Activated CD8-positive, alpha-beta memory T cell treated with anti-CD3 and anti-CD28 coated beads, Interleukin-2, amount 10 ng/mL, durations not matched to agents 7 days and 5 days (primary cell): ENCODE measurements at regions not wholly inside any gene's neighbourhood (a gene's known extent, or its start where the extent isn't known, plus 50 kb on each side); places are given as distances from the start of the nearest gene placed in this dataset.

Experiments used
- ATAC-seq: fragments of 150-1000 bp; cut with Tn5 transposase; one replicate; pipeline ENCODE4 v1.10.0; 2021; ENCODE audit warnings: moderate library complexity
- CTCF ChIA-PET: fragments of 350-600 bp; sonication (Branson Sonifier 250); formaldehyde crosslinking; loops from one replicate; lab custom pipeline; 2021; ENCODE audit warnings: antibody characterized with exemption; lab: Charles Lee
- DNase-seq: peaks from one replicate; pipeline ENCODE4 v3.0.0-alpha.2; 2020
- H3K27ac Mint-ChIP-seq: one replicate; pipeline ENCODE4 v1.8.0; 2021; ENCODE audit warnings: mild to moderate bottlenecking, mixed read lengths
- H3K27me3 Mint-ChIP-seq: one replicate; pipeline ENCODE4 v1.8.0; 2021; ENCODE audit warnings: mixed read lengths
- H3K36me3 Mint-ChIP-seq: one replicate; pipeline ENCODE4 v1.8.0; 2021; ENCODE audit warnings: mild to moderate bottlenecking, mixed read lengths
- H3K4me1 Mint-ChIP-seq: one replicate; pipeline ENCODE4 v1.8.0; 2021; ENCODE audit warnings: mixed read lengths
- H3K4me3 Mint-ChIP-seq: one replicate; pipeline ENCODE4 v1.8.0; 2021; ENCODE audit warnings: mild to moderate bottlenecking, moderate library complexity, mixed read lengths
- H3K9me3 Mint-ChIP-seq: one replicate; pipeline ENCODE4 v1.8.0; 2022; ENCODE audit warnings: low read depth, mixed read lengths

- ATAC-seq (no peak), DNase-seq (no peak)
- H3K27ac Mint-ChIP-seq = no peak overlapping the region
- CTCF ChIA-PET = no interaction called here
- H3K4me3 Mint-ChIP-seq = no peak overlapping the region
- no peaks in the 10 kb centered on the region for H3K4me1 Mint-ChIP-seq
- no peaks in the 10 kb centered on the region for H3K36me3 Mint-ChIP-seq
- no peaks in the 10 kb centered on the region for H3K27me3 Mint-ChIP-seq
- H3K9me3 Mint-ChIP-seq = no peaks in the 10 kb centered on the region
These were observed 49.8 kb downstream of the PLCE1 start for GRCh38 chr10:94043431-94043990.

GRCh38 chr10:94046098-94046497 is 52.4 kb downstream of the PLCE1 start:
- CTCF ChIA-PET = no interaction called here
- Mint-ChIP-seq H3K4me3 (no peak overlapping the region), H3K27ac (no peak overlapping the region), H3K4me1 (no peaks in the 10 kb centered on the region), H3K9me3 (no peaks in the 10 kb centered on the region), H3K36me3 (no peaks in the 10 kb centered on the region), H3K27me3 (no peaks in the 10 kb centered on the region)
- ATAC-seq = no peak
- no peak for DNase-seq

- ATAC-seq (no peak), DNase-seq (no peak)
- no peaks in the 10 kb centered on the region for H3K9me3 Mint-ChIP-seq
- H3K27ac Mint-ChIP-seq = no peak overlapping the region
- H3K4me1 Mint-ChIP-seq = no peaks in the 10 kb centered on the region
- CTCF ChIA-PET = no interaction called here
- no peaks in the 10 kb centered on the region for H3K27me3 Mint-ChIP-seq
- no peak overlapping the region for H3K4me3 Mint-ChIP-seq
- no peaks in the 10 kb centered on the region for H3K36me3 Mint-ChIP-seq
These were observed 53.6 kb downstream of the PLCE1 start for GRCh38 chr10:94047293-94047692.

GRCh38 chr10:94049911-94050310 is 56.2 kb downstream of the PLCE1 start:
- CTCF ChIA-PET = no interaction called here

GRCh38 chr10:94052281-94052680 is 58.5 kb downstream of the PLCE1 start:
- H3K27ac Mint-ChIP-seq = no peak overlapping the region
- ATAC-seq (no peak), DNase-seq (no peak)
- no peaks in the 10 kb centered on the region for H3K4me1 Mint-ChIP-seq
- H3K36me3 Mint-ChIP-seq = no peaks in the 10 kb centered on the region
- H3K4me3 Mint-ChIP-seq = no peak overlapping the region
- no peaks in the 10 kb centered on the region for H3K27me3 Mint-ChIP-seq
- no peaks in the 10 kb centered on the region for H3K9me3 Mint-ChIP-seq
- CTCF ChIA-PET = no interaction called here

More at GRCh38 chr10:94049911-94050310, 56.2 kb downstream of the PLCE1 start:
- DNase-seq (no peak), ATAC-seq (no peak)
- no peaks in the 10 kb centered on the region for H3K27me3 Mint-ChIP-seq
- H3K4me3 Mint-ChIP-seq = no peak overlapping the region
- no peaks in the 10 kb centered on the region for H3K36me3 Mint-ChIP-seq
- H3K27ac Mint-ChIP-seq = no peak overlapping the region
- no peaks in the 10 kb centered on the region for H3K9me3 Mint-ChIP-seq
- H3K4me1 Mint-ChIP-seq = no peaks in the 10 kb centered on the region

GRCh38 chr10:94052866-94053791 is 59.4 kb downstream of the PLCE1 start:
- Mint-ChIP-seq H3K27ac (no peak overlapping the region), H3K36me3 (no peaks in the 10 kb centered on the region), H3K9me3 (no peaks in the 10 kb centered on the region), H3K4me3 (no peak overlapping the region), H3K27me3 (peaks cover 1% of the 10 kb centered on the region), H3K4me1 (no peaks in the 10 kb centered on the region)
- no peak for ATAC-seq
- DNase-seq = no peak
- CTCF ChIA-PET = no interaction called here

GRCh38 chr10:94059178-94059883 is 65.6 kb downstream of the PLCE1 start:
- Mint-ChIP-seq H3K27ac (no peak overlapping the region), H3K27me3 (peaks cover 5% of the 10 kb centered on the region), H3K4me1 (no peaks in the 10 kb centered on the region), H3K9me3 (no peaks in the 10 kb centered on the region), H3K4me3 (no peak overlapping the region), H3K36me3 (no peaks in the 10 kb centered on the region)
- CTCF ChIA-PET = no interaction called here
- ATAC-seq (no peak), DNase-seq (no peak)

GRCh38 chr10:94061026-94061425 is 67.3 kb downstream of the PLCE1 start:
- peaks cover 5% of the 10 kb centered on the region for H3K27me3 Mint-ChIP-seq
- ATAC-seq (no peak), DNase-seq (no peak)
- CTCF ChIA-PET = no interaction called here
- no peak overlapping the region for H3K27ac Mint-ChIP-seq
- H3K36me3 Mint-ChIP-seq = no peaks in the 10 kb centered on the region
- no peaks in the 10 kb centered on the region for H3K4me1 Mint-ChIP-seq
- H3K4me3 Mint-ChIP-seq = no peak overlapping the region
- H3K9me3 Mint-ChIP-seq = no peaks in the 10 kb centered on the region

GRCh38 chr10:94062611-94063010 is 68.9 kb downstream of the PLCE1 start:
- DNase-seq (no peak), ATAC-seq (no peak)
- CTCF ChIA-PET = no interaction called here
- Mint-ChIP-seq H3K27ac (no peak overlapping the region), H3K4me1 (no peaks in the 10 kb centered on the region), H3K4me3 (no peak overlapping the region), H3K27me3 (peaks cover 5% of the 10 kb centered on the region), H3K36me3 (no peaks in the 10 kb centered on the region), H3K9me3 (no peaks in the 10 kb centered on the region)

GRCh38 chr10:94065362-94065761 is 71.6 kb downstream of the PLCE1 start:
- no peak overlapping the region for H3K4me3 Mint-ChIP-seq
- DNase-seq (no peak), ATAC-seq (no peak)
- H3K9me3 Mint-ChIP-seq = no peaks in the 10 kb centered on the region
- H3K4me1 Mint-ChIP-seq = no peaks in the 10 kb centered on the region
- H3K27ac Mint-ChIP-seq = no peak overlapping the region
- H3K27me3 Mint-ChIP-seq = no peaks in the 10 kb centered on the region
- no peaks in the 10 kb centered on the region for H3K36me3 Mint-ChIP-seq
- CTCF ChIA-PET = no interaction called here

GRCh38 chr10:94065787-94066186 is 72.1 kb downstream of the PLCE1 start:
- ATAC-seq (no peak), DNase-seq (no peak)
- CTCF ChIA-PET = no interaction called here
- no peaks in the 10 kb centered on the region for H3K4me1 Mint-ChIP-seq
- no peaks in the 10 kb centered on the region for H3K9me3 Mint-ChIP-seq
- H3K4me3 Mint-ChIP-seq = no peak overlapping the region
- no peak overlapping the region for H3K27ac Mint-ChIP-seq
- no peaks in the 10 kb centered on the region for H3K27me3 Mint-ChIP-seq
- no peaks in the 10 kb centered on the region for H3K36me3 Mint-ChIP-seq

GRCh38 chr10:94066411-94066810 is 72.7 kb downstream of the PLCE1 start:
- no peaks in the 10 kb centered on the region for H3K36me3 Mint-ChIP-seq
- no peak overlapping the region for H3K27ac Mint-ChIP-seq
- CTCF ChIA-PET = no interaction called here
- no peaks in the 10 kb centered on the region for H3K9me3 Mint-ChIP-seq
- H3K4me1 Mint-ChIP-seq = no peaks in the 10 kb centered on the region
- no peaks in the 10 kb centered on the region for H3K27me3 Mint-ChIP-seq
- DNase-seq = no peak
- no peak overlapping the region for H3K4me3 Mint-ChIP-seq
- ATAC-seq = no peak

GRCh38 chr10:94069884-94070283 is 76.2 kb downstream of the PLCE1 start:
- no peak for DNase-seq
- no peak overlapping the region for H3K27ac Mint-ChIP-seq
- H3K36me3 Mint-ChIP-seq = no peaks in the 10 kb centered on the region
- H3K27me3 Mint-ChIP-seq = no peaks in the 10 kb centered on the region
- H3K4me3 Mint-ChIP-seq = no peak overlapping the region
- no peaks in the 10 kb centered on the region for H3K9me3 Mint-ChIP-seq
- CTCF ChIA-PET = no interaction called here
- H3K4me1 Mint-ChIP-seq = no peaks in the 10 kb centered on the region
- no peak for ATAC-seq

- no peaks in the 10 kb centered on the region for H3K4me1 Mint-ChIP-seq
- H3K9me3 Mint-ChIP-seq = no peaks in the 10 kb centered on the region
- ATAC-seq (no peak), DNase-seq (no peak)
- H3K4me3 Mint-ChIP-seq = no peak overlapping the region
- no peak overlapping the region for H3K27ac Mint-ChIP-seq
- no peaks in the 10 kb centered on the region for H3K27me3 Mint-ChIP-seq
- CTCF ChIA-PET = no interaction called here
- no peaks in the 10 kb centered on the region for H3K36me3 Mint-ChIP-seq
These were observed 80.7 kb downstream of the PLCE1 start for GRCh38 chr10:94074462-94074861.
